K562 (cell line): ENCODE measurements at regions not wholly inside any gene's neighbourhood (a gene's known extent, or its start where the extent isn't known, plus 50 kb on each side); places are given as distances from the start of the nearest gene placed in this dataset.

Experiments
- ATAC-seq: fragments of 200-7000 bp; cut with Tn5 transposase; 3 replicates; pipeline ENCODE4 v1.9.1; 2020; ENCODE audit warnings: moderate library complexity
- BruUV-seq: library from RNA; stranded (reverse); fragments of 400-500 nt; replicated peaks from 2 replicates; lab custom pipeline; 2021; lab: Mats Ljungman, UMichigan
- CTCF ChIA-PET: fragments of 300-600 bp; formaldehyde crosslinking; extraction: SDS; loops from one replicate; lab custom pipeline; 2021; ENCODE audit warnings: low intra/inter-chr PET ratio; lab: Yijun Ruan, JAX
- POLR2A ChIA-PET: fragments of 300-600, 350-650 bp; sonication (Branson Sonifier 250); formaldehyde crosslinking; extraction: SDS; loops from one replicate; lab custom pipeline; 2021; ENCODE audit warnings: antibody characterized with exemption, inconsistent platforms; lab: Yijun Ruan, JAX
- DNase-seq, 4 experiments: peaks; one replicate each; pipeline versions ENCODE4 v3.0.0 to v3.0.0-alpha.2; 2011 to 2018; ENCODE audit warnings: low spot score in 3 of 4, mixed read lengths in 3 of 4; ENCODE audit errors: extremely low read depth in 1 of 4
- FAIRE-seq: peaks from 2 replicates; lab custom pipeline; 2011; peaks lifted over from hg19 to GRCh38; lab: Jason Lieb, UNC
- H2AFZ ChIP-seq: 2 replicates; pipeline ENCODE4 v1.6.0; 2011; ENCODE audit warnings: low read depth, low read length, control low read depth, inconsistent platforms
- H3K27ac ChIP-seq: fragments of 200-600 bp; 3 replicates; pipeline ENCODE4 v1.8.0; 2011; ENCODE audit warnings: low read depth, mild to moderate bottlenecking, control low read depth, inconsistent platforms, low read length, moderate library complexity, mixed read lengths; ENCODE audit errors: extremely low read depth
- H3K27me3 ChIP-seq, 2 experiments: fragments of 300-600 bp in 1 of 2; 2 replicates in 1 of 2; 3 replicates in 1 of 2; pipeline versions ENCODE4 v1.6.0 to v1.8.0; 2011; ENCODE audit warnings: inconsistent platforms in 2 of 2, low read length in 2 of 2, mild to moderate bottlenecking in 1 of 2, mixed read lengths in 1 of 2, moderate library complexity in 1 of 2; ENCODE audit not compliant: control insufficient read depth in 2 of 2, insufficient read depth in 2 of 2
- H3K36me3 ChIP-seq: fragments of 300-600 bp; 3 replicates; pipeline ENCODE4 v1.8.0; 2011; ENCODE audit warnings: mild to moderate bottlenecking, low read length, inconsistent platforms; ENCODE audit not compliant: control insufficient read depth, insufficient read depth
- H3K4me1 ChIP-seq, 2 experiments: fragments of 200-600 bp in 1 of 2; replicated peaks in 1 of 2; 2 replicates in 1 of 2; 3 replicates in 1 of 2; pipeline versions ENCODE4 v1.5.1 to v1.8.0; 2011; ENCODE audit warnings: inconsistent platforms in 2 of 2, low read length in 2 of 2, mild to moderate bottlenecking in 1 of 2, mixed read lengths in 1 of 2, moderate library complexity in 1 of 2; ENCODE audit not compliant: control insufficient read depth in 2 of 2, insufficient read depth in 2 of 2
- H3K4me2 ChIP-seq: 2 replicates; pipeline ENCODE4 v1.6.1; 2011; ENCODE audit warnings: low read length, control low read depth, inconsistent platforms, mixed read lengths; ENCODE audit not compliant: insufficient read depth
- H3K4me3 ChIP-seq: fragments of 200-600 bp; sonication (generic), shearing (Covaris generic); 2 replicates; pipeline ENCODE4 v1.5.1; 2016; ENCODE audit warnings: control low read depth, inconsistent platforms
- H3K79me2 ChIP-seq: fragments of 200-600 bp; 3 replicates; pipeline ENCODE4 v1.8.0; 2011; ENCODE audit warnings: low read length, inconsistent platforms; ENCODE audit not compliant: control insufficient read depth, insufficient read depth
- H3K9ac ChIP-seq, 2 experiments: 2 replicates each; pipeline versions ENCODE4 v1.6.0 to v1.6.1; 2011; ENCODE audit warnings: low read depth in 2 of 2, low read length in 2 of 2, control low read depth in 1 of 2, inconsistent platforms in 1 of 2, mild to moderate bottlenecking in 1 of 2, mixed read lengths in 1 of 2; ENCODE audit not compliant: insufficient read depth in 1 of 2
- H3K9me1 ChIP-seq: one replicate; pipeline ENCODE4 v1.6.0; 2011; ENCODE audit warnings: inconsistent platforms, mild to moderate bottlenecking, low read length, moderate library complexity; ENCODE audit not compliant: control insufficient read depth, insufficient read depth
- H3K9me3 ChIP-seq: replicated peaks from 2 replicates; pipeline ENCODE4 v1.5.1; 2011; ENCODE audit warnings: low read depth, low read length, inconsistent platforms; ENCODE audit not compliant: control insufficient read depth, insufficient read depth
- H4K20me1 ChIP-seq: replicated peaks from 2 replicates; pipeline ENCODE4 v1.6.1; 2011; ENCODE audit warnings: low read length, inconsistent platforms, mixed read lengths; ENCODE audit not compliant: control insufficient read depth, insufficient read depth
- BDP1 ChIP-seq: IDR thresholded peaks from 3 replicates; pipeline ENCODE4 v1.6.1; 2011; ENCODE audit not compliant: insufficient read length, insufficient read depth
- BRF2 ChIP-seq: IDR thresholded peaks from 3 replicates; pipeline ENCODE4 v1.6.1; 2011; ENCODE audit warnings: borderline replicate concordance, mild to moderate bottlenecking; ENCODE audit not compliant: insufficient read length, insufficient read depth
- CCAR2 ChIP-seq: fragments of 200-400 bp; formaldehyde crosslinking; IDR thresholded peaks from 2 replicates; pipeline ENCODE4 v1.6.1; 2017; ENCODE audit warnings: mild to moderate bottlenecking, low read depth, low read length
- GATAD2B ChIP-seq: fragments of 450-650 bp; IDR thresholded peaks from 2 replicates; pipeline ENCODE4 v1.6.1; 2017; ENCODE audit warnings: mild to moderate bottlenecking, borderline replicate concordance
- NFATC3 ChIP-seq: fragments of 450-650 bp; IDR thresholded peaks from 2 replicates; pipeline ENCODE4 v1.6.1; 2017; ENCODE audit warnings: mild to moderate bottlenecking
- POLR2H ChIP-seq: IDR thresholded peaks from 2 replicates; pipeline ENCODE4 v1.6.1; 2016; ENCODE audit warnings: missing genetic modification characterization, low read depth, mild to moderate bottlenecking, control low read depth, missing compliant biosample characterization, moderate library complexity
- ZNF124 ChIP-seq: sonication (generic); formaldehyde crosslinking; IDR thresholded peaks from 2 replicates; pipeline ENCODE4 v1.8.1; 2022; ENCODE audit warnings: missing genetic modification reagents
- ZNF197 ChIP-seq: fragments of 200-800 bp; sonication (Bioruptor generic); IDR thresholded peaks from 2 replicates; pipeline ENCODE4 v1.6.1; 2016; ENCODE audit warnings: low read depth, missing genetic modification characterization, missing compliant biosample characterization
- ZNF239 ChIP-seq: fragments of 250-450 bp; sonication (Bioruptor Pico); IDR thresholded peaks from 2 replicates; pipeline ENCODE4 v1.4.0; 2020; ENCODE audit warnings: mild to moderate bottlenecking
- WGBS: fragments of 100-300 bp; shearing (Covaris generic); methylation state at CpG from one replicate; pipeline ENCODE4 v1.1.6; 2016; ENCODE audit warnings: low coverage, mixed read lengths; ENCODE audit not compliant: insufficient coverage; ENCODE audit errors: missing lambda C conversion rate; 5-methylcytosine and 5-hydroxymethylcytosine counted together
- in situ Hi-C: fragments of 300-500 bp; cut with MboI; formaldehyde crosslinking; loops from 4 replicates; pipeline ENCODE4 v1.15.0; 2018; ENCODE audit warnings: inconsistent platforms, mixed read lengths
- intact Hi-C: fragments of 100-400 bp; cut with micrococcal nuclease; formaldehyde crosslinking; loops from 2 replicates; pipeline ENCODE4 v1.14.2; 2022

DNA sequence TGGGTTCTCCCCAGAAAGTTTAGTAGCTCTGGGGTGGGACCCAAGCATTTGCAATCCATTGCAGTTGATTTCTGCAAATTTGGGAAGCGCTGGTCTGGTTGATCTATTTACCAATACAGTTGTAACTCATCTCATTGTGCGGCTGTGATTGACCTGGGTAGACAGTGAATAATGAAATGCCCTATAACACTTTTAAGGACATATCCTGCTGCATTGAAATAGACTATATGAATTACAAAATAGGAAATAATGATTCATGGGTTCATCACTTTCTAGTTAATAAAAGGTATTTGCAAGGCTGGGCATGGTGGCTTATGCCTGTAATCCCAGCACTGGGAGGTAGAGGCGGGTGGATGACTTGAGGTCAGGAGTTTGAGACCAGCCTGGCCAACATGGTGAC lies 59.0 kb upstream of the FARP1 start:
- CTCF ChIA-PET: no interaction called here
- Histone ChIP-seq H3K4me2 (no peak overlapping the region), H3K4me3 (no peak overlapping the region), H3K9ac (no peak overlapping the region), H3K36me3 (no peaks in the 10 kb centered on the region), H3K4me1 (no peaks in the 10 kb centered on the region), H4K20me1 (no peaks in the 10 kb centered on the region), H3K9me3 (no peaks in the 10 kb centered on the region), H3K27me3 (no peaks in the 10 kb centered on the region)
- no peak for DNase-seq
- intact Hi-C loops: no loop called here
- ATAC-seq: no peak
- no TSS peak for BruUV-seq
- in situ Hi-C loops: no loop called here
- no peak for TF ChIP-seq GATAD2B
- TF ChIP-seq ZNF197 (CRISPR knock-in tag): no peak
- no peak for TF ChIP-seq CCAR2
- no peak for TF ChIP-seq ZNF239 (CRISPR knock-in tag)
- TF ChIP-seq BRF2: no peak
- TF ChIP-seq NFATC3: no peak
- TF ChIP-seq POLR2H (tag): no peak
- TF ChIP-seq BDP1: no peak
- no peak for TF ChIP-seq ZNF124
- TF ChIP-seq, all 486 proteins: peak for 0
- Histone ChIP-seq H3K9me1 (no peaks in the 10 kb centered on the region), H2AFZ (no peak overlapping the region), H3K79me2 (no peaks in the 10 kb centered on the region), H3K27ac (no peak overlapping the region)
- FAIRE-seq: no peak
- WGBS: 9% methylated on average over 3 of the region's 3 CpGs
- POLR2A ChIA-PET: no interaction called here
